Right lobe of liver (tissue), 4 donors: ENCODE measurements at regions not wholly inside any gene's neighbourhood (a gene's known extent, or its start where the extent isn't known, plus 50 kb on each side); places are given as distances from the start of the nearest gene placed in this dataset.

Source experiments
- POLR2A ChIP-seq: fragments of 450-650 bp; IDR thresholded peaks from one replicate; pipeline ENCODE4 v1.6.1; 2017; ENCODE audit warnings: antibody characterized with exemption, mild to moderate bottlenecking
- TF ChIP-seq, protein P1 (sequence below), 4 donors: fragments of 200-600 bp in 3 of 4; fragments of 450-650 bp in 1 of 4; IDR thresholded peaks; one replicate each; pipeline versions ENCODE4 v1.5.1 to v1.8.0; 2016 to 2022; ENCODE audit warnings: antibody characterized with exemption in 4 of 4, mild to moderate bottlenecking in 2 of 4
- donor health status: DM: no; HTN: no; CAD: no.
- donor health status: DM: no; HTN: no; CAD: no.
- donor health status: DM: no; HTN: yes; CAD: no.

GRCh38 chr10:107900131-107900530, 735.6 kb upstream of the SORCS1 start:
- no peak for TF ChIP-seq POLR2A
- TF ChIP-seq, protein P1, sequence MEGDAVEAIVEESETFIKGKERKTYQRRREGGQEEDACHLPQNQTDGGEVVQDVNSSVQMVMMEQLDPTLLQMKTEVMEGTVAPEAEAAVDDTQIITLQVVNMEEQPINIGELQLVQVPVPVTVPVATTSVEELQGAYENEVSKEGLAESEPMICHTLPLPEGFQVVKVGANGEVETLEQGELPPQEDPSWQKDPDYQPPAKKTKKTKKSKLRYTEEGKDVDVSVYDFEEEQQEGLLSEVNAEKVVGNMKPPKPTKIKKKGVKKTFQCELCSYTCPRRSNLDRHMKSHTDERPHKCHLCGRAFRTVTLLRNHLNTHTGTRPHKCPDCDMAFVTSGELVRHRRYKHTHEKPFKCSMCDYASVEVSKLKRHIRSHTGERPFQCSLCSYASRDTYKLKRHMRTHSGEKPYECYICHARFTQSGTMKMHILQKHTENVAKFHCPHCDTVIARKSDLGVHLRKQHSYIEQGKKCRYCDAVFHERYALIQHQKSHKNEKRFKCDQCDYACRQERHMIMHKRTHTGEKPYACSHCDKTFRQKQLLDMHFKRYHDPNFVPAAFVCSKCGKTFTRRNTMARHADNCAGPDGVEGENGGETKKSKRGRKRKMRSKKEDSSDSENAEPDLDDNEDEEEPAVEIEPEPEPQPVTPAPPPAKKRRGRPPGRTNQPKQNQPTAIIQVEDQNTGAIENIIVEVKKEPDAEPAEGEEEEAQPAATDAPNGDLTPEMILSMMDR (IDR thresholded peaks at IDR 0.05): no peak
